ENCODE measurements at regions not wholly inside any gene's neighbourhood (a gene's known extent, or its start where the extent isn't known, plus 50 kb on each side); places are given as distances from the start of the nearest gene placed in this dataset.

DNA sequence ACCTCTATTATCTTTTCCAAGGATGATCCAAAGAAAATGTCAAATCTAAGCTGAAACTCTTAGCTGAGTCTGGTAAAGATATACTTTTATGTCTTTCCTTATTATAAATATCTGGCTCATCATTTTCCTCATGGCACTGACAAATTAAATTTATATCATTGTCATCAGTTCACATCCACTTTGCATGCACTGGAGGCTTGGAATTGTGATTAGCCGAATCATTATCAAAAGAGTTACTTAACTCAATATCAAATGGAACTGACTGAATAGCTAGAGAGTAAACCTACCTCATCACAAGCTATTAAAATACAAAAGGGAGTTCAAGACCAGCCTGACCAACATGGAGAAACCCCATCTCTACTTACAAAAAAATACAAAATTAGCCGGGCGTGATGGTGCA lies 713.9 kb upstream of the MARCKS start:
- DNase-seq (ENCODE audit: low read depth): no peak
- H3K4me3 ChIP-seq (ENCODE audit: low read depth, low read length): no peak overlapping the region

DNA sequence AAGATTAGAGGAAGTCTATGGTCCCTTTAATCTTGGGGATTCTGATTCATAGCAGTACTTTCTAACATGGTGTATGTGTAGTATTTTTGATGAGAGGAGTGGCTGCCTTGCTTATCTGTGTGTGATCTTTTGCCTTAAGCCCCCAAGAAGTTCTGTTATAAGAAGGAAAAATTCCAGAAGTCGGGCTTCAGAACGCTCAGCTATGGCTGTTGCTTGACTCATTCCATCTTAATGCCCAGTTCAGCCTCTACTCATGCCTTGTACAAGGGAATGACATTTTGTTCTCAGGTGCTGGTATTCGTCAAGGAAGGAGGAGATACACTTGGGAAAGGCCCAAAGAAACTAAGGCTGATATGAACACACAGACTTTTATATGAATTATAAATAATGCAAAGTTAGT lies 713.0 kb upstream of the MARCKS start:
- TF ChIP-seq, protein P1, sequence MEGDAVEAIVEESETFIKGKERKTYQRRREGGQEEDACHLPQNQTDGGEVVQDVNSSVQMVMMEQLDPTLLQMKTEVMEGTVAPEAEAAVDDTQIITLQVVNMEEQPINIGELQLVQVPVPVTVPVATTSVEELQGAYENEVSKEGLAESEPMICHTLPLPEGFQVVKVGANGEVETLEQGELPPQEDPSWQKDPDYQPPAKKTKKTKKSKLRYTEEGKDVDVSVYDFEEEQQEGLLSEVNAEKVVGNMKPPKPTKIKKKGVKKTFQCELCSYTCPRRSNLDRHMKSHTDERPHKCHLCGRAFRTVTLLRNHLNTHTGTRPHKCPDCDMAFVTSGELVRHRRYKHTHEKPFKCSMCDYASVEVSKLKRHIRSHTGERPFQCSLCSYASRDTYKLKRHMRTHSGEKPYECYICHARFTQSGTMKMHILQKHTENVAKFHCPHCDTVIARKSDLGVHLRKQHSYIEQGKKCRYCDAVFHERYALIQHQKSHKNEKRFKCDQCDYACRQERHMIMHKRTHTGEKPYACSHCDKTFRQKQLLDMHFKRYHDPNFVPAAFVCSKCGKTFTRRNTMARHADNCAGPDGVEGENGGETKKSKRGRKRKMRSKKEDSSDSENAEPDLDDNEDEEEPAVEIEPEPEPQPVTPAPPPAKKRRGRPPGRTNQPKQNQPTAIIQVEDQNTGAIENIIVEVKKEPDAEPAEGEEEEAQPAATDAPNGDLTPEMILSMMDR (conservative IDR thresholded peaks at IDR 0.05; ENCODE audit: low read depth, low read length): no peak
- H3K4me3 ChIP-seq (ENCODE audit: low read depth, low read length): no peak overlapping the region
- DNase-seq (ENCODE audit: low read depth): no peak

More for the DNA sequence above, 713.9 kb upstream of the MARCKS start:
- TF ChIP-seq, protein P1 (conservative IDR thresholded peaks at IDR 0.05; ENCODE audit: low read depth, low read length): no peak

DNA sequence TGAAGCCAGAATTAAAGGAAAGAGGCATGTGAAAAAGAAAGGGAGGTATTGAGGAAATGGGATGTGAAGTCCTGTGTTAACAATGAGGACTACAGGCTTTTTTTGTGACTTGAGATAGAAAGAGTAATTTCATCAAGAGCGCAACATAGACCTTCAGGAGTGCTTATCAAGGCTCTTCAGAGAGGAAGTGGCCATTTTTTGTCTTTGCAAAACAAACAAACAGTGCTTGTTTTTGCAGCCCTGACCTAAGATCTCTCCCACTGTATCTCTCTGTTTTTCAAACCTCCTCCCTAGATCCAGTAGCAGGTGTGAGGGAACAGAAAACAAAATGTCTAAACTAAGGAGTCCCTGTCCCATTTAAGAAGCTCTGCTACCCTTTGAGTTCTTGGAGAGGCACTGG lies 710.3 kb upstream of the MARCKS start:
- no peak for DNase-seq (ENCODE audit: low read depth)
- TF ChIP-seq, protein P1 (conservative IDR thresholded peaks at IDR 0.05; ENCODE audit: low read depth, low read length): no peak
- H3K4me3 ChIP-seq (ENCODE audit: low read depth, low read length): no peak overlapping the region

DNA sequence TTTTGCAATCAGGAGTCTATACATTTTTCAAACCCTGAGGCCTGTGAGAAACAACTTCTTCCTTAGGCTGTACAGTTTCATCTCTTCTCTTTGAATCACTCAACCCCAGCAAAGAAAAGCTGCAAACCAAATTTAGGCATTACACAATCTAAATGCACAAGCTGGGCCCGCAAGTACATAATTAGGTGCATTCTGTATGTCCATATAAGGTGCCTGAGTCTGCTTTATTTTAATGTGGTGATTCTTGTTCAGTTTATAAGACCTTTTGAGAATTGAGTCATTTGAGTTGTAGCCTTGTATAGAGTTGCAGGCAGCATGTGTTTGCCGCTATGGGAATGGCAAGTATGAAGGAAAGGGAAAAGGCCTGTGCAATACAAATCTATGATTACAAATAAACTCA lies 709.6 kb upstream of the MARCKS start:
- H3K4me3 ChIP-seq (ENCODE audit: low read depth, low read length): no peak overlapping the region
- no peak for DNase-seq (ENCODE audit: low read depth)
- TF ChIP-seq, protein P1 (conservative IDR thresholded peaks at IDR 0.05; ENCODE audit: low read depth, low read length): no peak

DNA sequence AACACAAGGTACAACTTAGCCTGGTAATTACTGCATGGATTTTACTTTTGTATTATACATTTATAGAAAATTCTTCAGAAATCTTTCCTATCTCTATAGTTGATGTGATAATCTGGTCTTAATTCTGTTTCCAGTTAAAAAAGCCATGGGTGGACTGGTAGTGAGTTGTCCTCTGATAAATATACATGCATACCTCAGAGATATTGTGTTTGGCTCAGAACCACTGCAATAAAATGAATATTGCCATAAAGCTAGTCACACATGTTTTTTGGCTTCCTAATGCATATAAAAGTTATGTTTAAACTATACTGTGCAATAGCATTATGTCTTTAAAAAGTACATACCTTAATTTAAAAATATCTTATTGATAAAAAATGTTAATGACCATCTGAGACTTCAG lies 708.6 kb upstream of the MARCKS start:
- no peak overlapping the region for H3K4me3 ChIP-seq (ENCODE audit: low read depth, low read length)
- TF ChIP-seq, protein P1 (conservative IDR thresholded peaks at IDR 0.05; ENCODE audit: low read depth, low read length): no peak
- no peak for DNase-seq (ENCODE audit: low read depth)

DNA sequence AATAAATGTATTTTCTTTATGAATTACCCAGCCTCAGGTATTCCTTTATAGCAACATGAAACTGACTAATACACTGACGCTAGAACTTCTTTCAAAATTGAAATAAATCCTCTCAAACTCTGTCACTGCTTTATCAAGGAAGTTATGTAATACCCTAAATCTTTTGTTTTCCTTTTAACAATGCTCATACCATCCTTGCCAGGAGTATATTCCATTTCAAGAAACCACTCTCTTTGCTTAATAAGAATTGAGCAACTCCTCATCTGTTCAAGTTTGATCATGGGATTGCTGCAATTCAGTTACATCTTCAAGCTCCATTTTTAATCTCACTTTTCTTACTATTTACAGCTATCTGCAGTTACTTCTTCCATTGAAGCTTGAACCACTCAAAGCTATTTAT lies 707.6 kb upstream of the MARCKS start:
- H3K4me3 ChIP-seq (ENCODE audit: low read depth, low read length): no peak overlapping the region
- TF ChIP-seq, protein P1 (conservative IDR thresholded peaks at IDR 0.05; ENCODE audit: low read depth, low read length): no peak
- no peak for DNase-seq (ENCODE audit: low read depth)

DNA sequence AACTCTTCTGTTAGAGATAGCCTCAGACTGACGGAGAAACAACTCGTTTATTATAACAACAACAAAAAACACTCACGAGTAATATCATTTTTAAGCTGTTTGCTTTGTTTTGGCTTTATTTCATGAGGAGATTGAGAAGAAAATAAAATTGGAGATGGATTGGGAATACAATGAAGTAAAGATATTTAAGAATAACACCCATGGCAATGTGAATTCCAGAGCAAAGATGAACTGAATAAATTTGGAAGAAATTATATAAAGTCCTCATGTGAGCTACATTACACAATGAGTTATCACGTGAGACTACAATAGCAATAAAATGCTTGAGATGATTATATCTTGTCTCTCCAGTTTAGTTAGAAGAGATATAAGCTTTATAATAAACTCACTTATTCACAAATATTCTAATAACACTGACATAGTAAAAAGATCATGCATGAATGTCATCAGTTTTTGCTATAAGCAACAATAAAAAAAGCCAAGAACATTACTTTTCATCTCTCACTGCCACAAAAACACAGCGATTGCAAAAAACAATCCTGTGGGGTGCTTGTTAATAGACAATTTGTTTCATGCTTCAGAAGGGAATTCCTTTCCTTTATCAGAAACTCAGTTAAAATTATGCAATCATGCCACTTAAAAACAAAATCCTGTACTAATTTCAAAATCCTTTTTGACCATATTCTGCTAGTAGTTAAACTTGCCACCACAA lies 696.7 kb upstream of the MARCKS start:
- DNase-seq (ENCODE audit: low read depth): no peak
- TF ChIP-seq, protein P1 (conservative IDR thresholded peaks at IDR 0.05; ENCODE audit: low read depth, low read length): no peak

More for the DNA sequence above, 696.7 kb upstream of the MARCKS start:
- no peak overlapping the region for H3K4me3 ChIP-seq (ENCODE audit: low read depth, low read length)
